ENCODE measurements at regions not wholly inside any gene's neighbourhood (a gene's known extent, or its start where the extent isn't known, plus 50 kb on each side); places are given as distances from the start of the nearest gene placed in this dataset.
A peak's percentile ranks its signal among the peaks of the same experiment; 100 is the strongest.

DNA sequence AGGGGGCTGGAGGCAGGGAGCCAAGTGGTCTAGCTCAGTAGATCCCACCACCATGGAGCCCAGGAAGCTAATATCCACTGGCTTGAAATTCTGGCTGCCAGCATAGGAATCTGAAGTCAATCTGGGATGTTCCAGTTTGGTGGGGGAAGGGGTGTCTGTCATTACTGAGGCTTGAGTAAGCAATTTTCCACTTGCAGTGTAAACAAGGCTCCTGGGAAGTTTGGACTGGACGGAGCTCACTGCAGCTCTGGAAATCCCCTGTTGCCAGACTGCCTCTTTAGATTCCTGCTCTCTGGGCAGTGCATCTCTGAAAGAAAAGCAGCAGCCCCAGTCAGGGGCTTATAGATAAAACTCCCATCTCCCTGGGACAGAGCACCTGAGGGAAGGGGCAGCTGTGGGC is 349.2 kb upstream of the KLHL1 start:
- TF ChIP-seq JUN (IDR thresholded peaks at IDR 0.05): no peak
- TF ChIP-seq RAD21 (conservative IDR thresholded peaks at IDR 0.05 in 1 of 2, IDR thresholded peaks at IDR 0.05 in 1 of 2): no peak
- TF ChIP-seq POLR2AphosphoS2 (conservative IDR thresholded peaks at IDR 0.05; ENCODE audit: low read length): no peak
- no peak for TF ChIP-seq ZC3H11A (IDR thresholded peaks at IDR 0.05)
- no CpG with 5 or more reads among the region's 1 CpG for WGBS (ENCODE audit: missing lambda C conversion rate)
- Histone ChIP-seq H3K27ac (no peak overlapping the region), H3K9me3 (no peaks in the 10 kb centered on the region), H3K4me2 (no peak overlapping the region), H3K4me3 (no peak overlapping the region), H3K4me1 (no peaks in the 10 kb centered on the region)
- ATAC-seq: peak in 1 of 2 experiments; percentile 57; a peak in 3 of 6 replicates
- DNase-seq (ENCODE audit: low read depth in 1 of 2, low spot score in 1 of 2): peak in 1 of 2 experiments; percentile 23
- ChIA-PET CTCF (no interaction called here), POLR2A (no interaction called here)
- no peak for FAIRE-seq

- no peak for FAIRE-seq
- WGBS (ENCODE audit: missing lambda C conversion rate): 71% methylated on average over 2 of the region's 2 CpGs
- POLR2A ChIA-PET: no interaction called here
These were observed 340.6 kb upstream of the KLHL1 start for GRCh38 chr13:70448820-70449219.

DNA sequence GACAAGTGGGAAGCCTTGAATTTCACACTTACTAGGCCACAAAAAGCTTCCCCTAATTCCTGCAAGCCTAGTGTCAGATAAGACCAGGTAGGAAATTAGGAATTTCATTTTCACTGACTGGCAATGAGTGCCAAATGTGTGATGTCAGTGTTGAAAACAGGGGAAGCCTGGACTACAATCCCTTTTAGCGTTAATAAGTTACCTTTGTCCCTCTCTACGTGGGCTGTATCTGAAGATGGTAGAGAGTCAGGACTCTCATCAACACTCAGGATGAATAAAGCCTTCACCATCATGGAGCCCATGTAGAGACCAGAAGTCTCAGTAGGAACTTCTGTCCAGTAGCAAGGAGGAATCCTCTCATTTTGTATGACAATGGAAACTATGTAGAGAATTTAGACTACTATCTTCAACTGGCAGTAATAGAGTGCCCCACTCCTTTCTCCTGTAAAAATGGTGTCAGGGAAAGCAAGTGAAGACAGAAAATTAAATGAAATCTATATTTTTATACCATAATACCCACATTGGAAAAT is 324.1 kb upstream of the KLHL1 start:
- Histone ChIP-seq H3K4me3 (no peak overlapping the region), H3K4me2 (no peak overlapping the region), H3K9me3 (no peaks in the 10 kb centered on the region), H3K4me1 (no peaks in the 10 kb centered on the region), H3K27ac (no peak overlapping the region)
- no peak for TF ChIP-seq HOXA7 (CRISPR knock-in tag; IDR thresholded peaks at IDR 0.05)
- TF ChIP-seq ELK1 (IDR thresholded peaks at IDR 0.05; ENCODE audit: low read depth, low read length): no peak
- TF ChIP-seq FOSB (CRISPR knock-in tag; IDR thresholded peaks at IDR 0.05): no peak
- no peak for TF ChIP-seq HDAC2 (IDR thresholded peaks at IDR 0.05)
- no peak for TF ChIP-seq KDM5A (IDR thresholded peaks at IDR 0.05)
- no peak for TF ChIP-seq HOXB5 (CRISPR knock-in tag; IDR thresholded peaks at IDR 0.05)
- no peak for TF ChIP-seq KDM1A (IDR thresholded peaks at IDR 0.05; ENCODE audit: low read depth)
- no peak for TF ChIP-seq POLR2AphosphoS2 (conservative IDR thresholded peaks at IDR 0.05; ENCODE audit: low read length)
- no peak for TF ChIP-seq MAX (IDR thresholded peaks at IDR 0.05)
- FAIRE-seq: no peak
- ChIA-PET POLR2A (no interaction called here), CTCF (no interaction called here)
- no peak for DNase-seq (ENCODE audit: low read depth in 1 of 2, low spot score in 1 of 2)
- no peak for ATAC-seq
- 25% methylated on average over 2 of the region's 2 CpGs for WGBS (ENCODE audit: missing lambda C conversion rate)

More at GRCh38 chr13:70448820-70449219, 340.6 kb upstream of the KLHL1 start:
- ATAC-seq: no peak
- H3K9me3 ChIP-seq: no peaks in the 10 kb centered on the region
- TF ChIP-seq CHD4 (IDR thresholded peaks at IDR 0.05; ENCODE audit: borderline replicate concordance): no peak
- no peak for TF ChIP-seq HOXB13 (CRISPR knock-in tag; IDR thresholded peaks at IDR 0.05; ENCODE audit: low read depth)
- TF ChIP-seq ESRRA (IDR thresholded peaks at IDR 0.05; ENCODE audit: borderline replicate concordance, low read length): no peak
- no peak for TF ChIP-seq RNF2 (IDR thresholded peaks at IDR 0.05; ENCODE audit: borderline replicate concordance, low read depth)
- TF ChIP-seq FOXS1 (CRISPR knock-in tag; IDR thresholded peaks at IDR 0.05): no peak
- no peak for TF ChIP-seq HOXA7 (CRISPR knock-in tag; IDR thresholded peaks at IDR 0.05)
- no peak for TF ChIP-seq GATA3 (IDR thresholded peaks at IDR 0.05; ENCODE audit: borderline replicate concordance)
- TF ChIP-seq FOSL2 (IDR thresholded peaks at IDR 0.05): no peak
- no peak for TF ChIP-seq FOSL2 (CRISPR knock-in tag; IDR thresholded peaks at IDR 0.05)
- no peak overlapping the region for H3K27ac ChIP-seq
- CTCF ChIA-PET: no interaction called here
- no peak overlapping the region for H3K4me2 ChIP-seq
- H3K4me3 ChIP-seq: no peak overlapping the region
- H3K4me1 ChIP-seq: no peaks in the 10 kb centered on the region
- no peak for DNase-seq (ENCODE audit: low read depth in 1 of 2, low spot score in 1 of 2)

DNA sequence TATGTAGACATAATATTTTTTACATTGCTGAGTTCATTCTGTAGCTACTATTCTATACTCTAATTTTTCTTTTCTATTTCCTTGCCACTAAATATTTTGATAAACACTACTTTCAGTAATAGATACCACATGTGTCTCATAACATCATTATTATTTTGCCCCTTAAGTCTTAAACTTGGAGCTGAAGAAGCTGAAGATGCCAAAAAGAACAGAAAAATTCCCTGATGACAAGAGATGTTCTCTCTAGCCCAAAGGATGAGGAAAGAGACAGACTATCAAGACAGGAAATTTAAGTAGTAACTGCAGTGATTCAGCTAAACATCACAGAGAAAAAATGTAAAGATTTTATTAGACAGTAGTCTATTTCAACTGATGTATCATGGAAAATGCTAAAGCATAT is 322.0 kb upstream of the KLHL1 start:
- POLR2A ChIA-PET: no interaction called here
- TF ChIP-seq, protein P1, sequence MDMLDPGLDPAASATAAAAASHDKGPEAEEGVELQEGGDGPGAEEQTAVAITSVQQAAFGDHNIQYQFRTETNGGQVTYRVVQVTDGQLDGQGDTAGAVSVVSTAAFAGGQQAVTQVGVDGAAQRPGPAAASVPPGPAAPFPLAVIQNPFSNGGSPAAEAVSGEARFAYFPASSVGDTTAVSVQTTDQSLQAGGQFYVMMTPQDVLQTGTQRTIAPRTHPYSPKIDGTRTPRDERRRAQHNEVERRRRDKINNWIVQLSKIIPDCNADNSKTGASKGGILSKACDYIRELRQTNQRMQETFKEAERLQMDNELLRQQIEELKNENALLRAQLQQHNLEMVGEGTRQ (IDR thresholded peaks at IDR 0.05): no peak
- no peak for TF ChIP-seq ATOH8 (CRISPR knock-in tag; IDR thresholded peaks at IDR 0.05; ENCODE audit: low read depth)
- CTCF ChIA-PET: no interaction called here
- no peak overlapping the region for H3K4me2 ChIP-seq
- FAIRE-seq (no peak), ATAC-seq (no peak), DNase-seq (ENCODE audit: low read depth in 1 of 2, low spot score in 1 of 2) (no peak)
- no peak overlapping the region for H3K4me3 ChIP-seq
- H3K9me3 ChIP-seq: no peaks in the 10 kb centered on the region
- H3K27ac ChIP-seq: no peak overlapping the region
- H3K4me1 ChIP-seq: no peaks in the 10 kb centered on the region
